Fibroblast of the aortic adventitia (primary cell): ENCODE measurements at regions not wholly inside any gene's neighbourhood (a gene's known extent, or its start where the extent isn't known, plus 50 kb on each side); places are given as distances from the start of the nearest gene placed in this dataset.
"Not testable (repeated sequence)": the region's sequence is repeated elsewhere in the genome, so short reads cannot be mapped to it uniquely, and the experiment has no call there.

Experiments used
- DNase-seq: peaks from one replicate; pipeline ENCODE4 v3.0.0-alpha.2; 2010; ENCODE audit warnings: low read depth
- H3K4me3 ChIP-seq: 2 replicates; pipeline ENCODE4 v1.5.1; 2011; ENCODE audit warnings: low read depth, mild to moderate bottlenecking, control low read depth, low read length, moderate library complexity
- CTCF ChIP-seq: IDR thresholded peaks from 2 replicates; pipeline ENCODE4 v1.5.1; 2011; ENCODE audit warnings: mild to moderate bottlenecking, low read length, control low read depth, inconsistent platforms; ENCODE audit not compliant: insufficient read depth

- peak; percentile 2 for DNase-seq
- no peak for TF ChIP-seq CTCF
- H3K4me3 ChIP-seq: no peak overlapping the region
Measured at GRCh38 chr14:103192246-103192840, 69.1 kb downstream of the TNFAIP2 start.

- H3K4me3 ChIP-seq, DNase-seq: not testable (repeated sequence)
Measured at GRCh38 chr14:103192861-103193260, 69.6 kb downstream of the TNFAIP2 start.

- H3K4me3 ChIP-seq, DNase-seq: not testable (repeated sequence)
Measured at GRCh38 chr14:103193491-103193890, 70.2 kb downstream of the TNFAIP2 start.

GRCh38 chr14:103194256-103195045, 71.2 kb downstream of the TNFAIP2 start:
- no peak overlapping the region for H3K4me3 ChIP-seq
- peak; percentile 84 for DNase-seq
- TF ChIP-seq CTCF: no peak

GRCh38 chr14:103195828-103196615, 72.8 kb downstream of the TNFAIP2 start:
- no peak for DNase-seq
- TF ChIP-seq CTCF: no peak
- H3K4me3 ChIP-seq: no peak overlapping the region

GRCh38 chr14:103196716-103197115, 73.5 kb downstream of the TNFAIP2 start:
- TF ChIP-seq CTCF: no peak
- no peak overlapping the region for H3K4me3 ChIP-seq
- no peak for DNase-seq

- peak; percentile 92 for DNase-seq
- H3K4me3 ChIP-seq: no peak overlapping the region
Measured at GRCh38 chr14:103198131-103199105, 75.2 kb downstream of the TNFAIP2 start.

More at GRCh38 chr14:103198131-103199105, 75.2 kb downstream of the TNFAIP2 start:
- no peak for TF ChIP-seq CTCF
